DND-41 (cell line): ENCODE measurements at regions not wholly inside any gene's neighbourhood (a gene's known extent, or its start where the extent isn't known, plus 50 kb on each side); places are given as distances from the start of the nearest gene placed in this dataset.

ENCODE experiments used
- ATAC-seq: fragments of 200-7000 bp; cut with Tn5 transposase; 3 replicates; pipeline ENCODE4 v1.9.1; 2021; ENCODE audit warnings: low read depth; ENCODE audit not compliant: insufficient read depth
- DNase-seq: peaks from one replicate; pipeline ENCODE4 v3.0.0-alpha.2; 2020
- H2AFZ ChIP-seq: 2 replicates; pipeline ENCODE4 v1.6.0; 2012; ENCODE audit warnings: low read depth, low read length
- H3K27ac ChIP-seq: 2 replicates; pipeline ENCODE4 v1.5.1; 2012; ENCODE audit warnings: low read length, inconsistent platforms
- H3K27me3 ChIP-seq: fragments of 200-600 bp; sonication (generic); 2 replicates; pipeline ENCODE4 v1.6.0; 2012; ENCODE audit warnings: low read length, mild to moderate bottlenecking, inconsistent platforms; ENCODE audit not compliant: insufficient read depth, poor library complexity
- H3K36me3 ChIP-seq: 2 replicates; pipeline ENCODE4 v1.5.1; 2012; ENCODE audit warnings: low read length, inconsistent platforms; ENCODE audit not compliant: insufficient read depth
- H3K4me1 ChIP-seq: 2 replicates; pipeline ENCODE4 v1.5.1; 2012; ENCODE audit warnings: mild to moderate bottlenecking, low read length; ENCODE audit not compliant: insufficient read depth
- H3K4me2 ChIP-seq: 2 replicates; pipeline ENCODE4 v1.6.0; 2012; ENCODE audit warnings: mild to moderate bottlenecking, moderate library complexity, low read length, inconsistent platforms; ENCODE audit not compliant: insufficient read depth
- H3K4me3 ChIP-seq, 2 experiments: fragments of 200-600 bp in 1 of 2; shearing (Covaris generic) in 1 of 2; 2 replicates each; pipeline ENCODE4 v1.5.1; 2012 to 2016; ENCODE audit warnings: inconsistent platforms in 2 of 2, low read length in 2 of 2, mild to moderate bottlenecking in 2 of 2, low read depth in 1 of 2, moderate library complexity in 1 of 2
- H3K79me2 ChIP-seq: 2 replicates; pipeline ENCODE4 v1.6.0; 2012; ENCODE audit warnings: low read length, inconsistent platforms; ENCODE audit not compliant: insufficient read depth
- H3K9ac ChIP-seq: 2 replicates; pipeline ENCODE4 v1.6.0; 2012; ENCODE audit warnings: low read depth, mild to moderate bottlenecking, inconsistent platforms, low read length, moderate library complexity
- H3K9me3 ChIP-seq: 2 replicates; pipeline ENCODE4 v1.5.1; 2012; ENCODE audit warnings: low read length, moderate library complexity, mild to moderate bottlenecking, inconsistent platforms; ENCODE audit not compliant: insufficient read depth, severe bottlenecking
- H4K20me1 ChIP-seq: 2 replicates; pipeline ENCODE4 v1.6.0; 2012; ENCODE audit warnings: low read length; ENCODE audit not compliant: insufficient read depth
- CTCF ChIP-seq: IDR thresholded peaks from 2 replicates; pipeline ENCODE4 v1.5.1; 2012; ENCODE audit warnings: borderline replicate concordance, low read length, moderate library complexity, mild to moderate bottlenecking; ENCODE audit not compliant: poor library complexity, severe bottlenecking; ENCODE audit errors: extremely low read depth
- EZH2 ChIP-seq: IDR thresholded peaks from 3 replicates; pipeline ENCODE4 v1.6.1; 2012; ENCODE audit warnings: borderline replicate concordance, low read depth, mild to moderate bottlenecking, moderate library complexity, low read length, inconsistent platforms; ENCODE audit not compliant: severe bottlenecking

GRCh38 chr6:227074-227782, 65.1 kb upstream of the DUSP22 start:
- Histone ChIP-seq H3K4me2 (no peak overlapping the region), H4K20me1 (no peaks in the 10 kb centered on the region), H3K79me2 (no peaks in the 10 kb centered on the region), H2AFZ (no peak overlapping the region), H3K9me3 (no peaks in the 10 kb centered on the region), H3K36me3 (no peaks in the 10 kb centered on the region), H3K4me3 (no peak overlapping the region), H3K27me3 (peaks cover 3% of the 10 kb centered on the region), H3K9ac (no peak overlapping the region), H3K4me1 (no peaks in the 10 kb centered on the region), H3K27ac (no peak overlapping the region)
- ATAC-seq (no peak), DNase-seq (no peak)
- TF ChIP-seq EZH2, result no peak
- peak; percentile 20 for TF ChIP-seq CTCF

- Histone ChIP-seq H3K9me3 (no peaks in the 10 kb centered on the region), H3K79me2 (no peaks in the 10 kb centered on the region), H2AFZ (no peak overlapping the region), H4K20me1 (no peaks in the 10 kb centered on the region), H3K4me1 (no peaks in the 10 kb centered on the region), H3K4me2 (no peak overlapping the region), H3K4me3 (no peak overlapping the region), H3K27me3 (peaks cover 2% of the 10 kb centered on the region), H3K36me3 (no peaks in the 10 kb centered on the region), H3K9ac (no peak overlapping the region), H3K27ac (no peak overlapping the region)
- DNase-seq (no peak), ATAC-seq (no peak)
- TF ChIP-seq EZH2 (no peak), CTCF (no peak)
Observed at GRCh38 chr6:227812-228338, 64.4 kb upstream of the DUSP22 start.

GRCh38 chr6:228881-229651, 63.2 kb upstream of the DUSP22 start:
- no peak overlapping the region for H3K4me2 ChIP-seq
- no peak overlapping the region for H2AFZ ChIP-seq
- no peaks in the 10 kb centered on the region for H4K20me1 ChIP-seq
- DNase-seq (no peak), ATAC-seq (no peak)
- H3K27me3 ChIP-seq, result no peaks in the 10 kb centered on the region
- TF ChIP-seq CTCF (no peak), EZH2 (no peak)
- no peak overlapping the region for H3K4me3 ChIP-seq
- H3K9me3 ChIP-seq, result no peaks in the 10 kb centered on the region
- H3K9ac ChIP-seq, result no peak overlapping the region
- no peaks in the 10 kb centered on the region for H3K79me2 ChIP-seq
- no peaks in the 10 kb centered on the region for H3K4me1 ChIP-seq
- no peak overlapping the region for H3K27ac ChIP-seq
- no peaks in the 10 kb centered on the region for H3K36me3 ChIP-seq
